ENCODE measurements at regions not wholly inside any gene's neighbourhood (a gene's known extent, or its start where the extent isn't known, plus 50 kb on each side); places are given as distances from the start of the nearest gene placed in this dataset.

- Histone ChIP-seq H3K36me3 (no peaks in the 10 kb centered on the region), H3K9me3 (no peaks in the 10 kb centered on the region), H3K27me3 (no peaks in the 10 kb centered on the region), H3K4me3 (no peak overlapping the region), H3K4me1 (no peaks in the 10 kb centered on the region), H3K27ac (no peak overlapping the region)
- TF ChIP-seq, protein P1, sequence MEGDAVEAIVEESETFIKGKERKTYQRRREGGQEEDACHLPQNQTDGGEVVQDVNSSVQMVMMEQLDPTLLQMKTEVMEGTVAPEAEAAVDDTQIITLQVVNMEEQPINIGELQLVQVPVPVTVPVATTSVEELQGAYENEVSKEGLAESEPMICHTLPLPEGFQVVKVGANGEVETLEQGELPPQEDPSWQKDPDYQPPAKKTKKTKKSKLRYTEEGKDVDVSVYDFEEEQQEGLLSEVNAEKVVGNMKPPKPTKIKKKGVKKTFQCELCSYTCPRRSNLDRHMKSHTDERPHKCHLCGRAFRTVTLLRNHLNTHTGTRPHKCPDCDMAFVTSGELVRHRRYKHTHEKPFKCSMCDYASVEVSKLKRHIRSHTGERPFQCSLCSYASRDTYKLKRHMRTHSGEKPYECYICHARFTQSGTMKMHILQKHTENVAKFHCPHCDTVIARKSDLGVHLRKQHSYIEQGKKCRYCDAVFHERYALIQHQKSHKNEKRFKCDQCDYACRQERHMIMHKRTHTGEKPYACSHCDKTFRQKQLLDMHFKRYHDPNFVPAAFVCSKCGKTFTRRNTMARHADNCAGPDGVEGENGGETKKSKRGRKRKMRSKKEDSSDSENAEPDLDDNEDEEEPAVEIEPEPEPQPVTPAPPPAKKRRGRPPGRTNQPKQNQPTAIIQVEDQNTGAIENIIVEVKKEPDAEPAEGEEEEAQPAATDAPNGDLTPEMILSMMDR (IDR thresholded peaks at IDR 0.05), result no peak
- intact Hi-C loops (cut with DNase I), result no loop called here
- ATAC-seq, result no peak
- no peak for DNase-seq
These were observed 202.3 kb downstream of the SP3 start for GRCh38 chr2:173762864-173763263.

DNA sequence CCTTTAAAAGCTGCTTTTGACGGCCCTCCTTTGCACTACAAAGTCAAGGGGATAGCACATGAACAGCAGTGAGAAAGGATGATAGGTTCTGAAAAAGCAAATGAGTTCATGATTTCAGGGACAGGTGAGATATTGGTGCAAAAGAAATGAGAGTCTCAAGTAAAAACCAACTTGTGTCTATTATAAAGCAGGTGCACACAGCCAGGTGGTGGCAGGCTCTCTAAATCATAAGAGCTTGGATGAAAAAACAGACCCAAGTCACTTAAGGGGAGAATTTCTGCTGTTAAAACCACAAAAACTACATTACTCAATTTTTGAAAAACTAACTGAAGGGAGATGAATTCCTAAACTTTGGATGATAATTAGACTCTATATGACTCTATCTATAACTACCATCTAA is 201.5 kb downstream of the SP3 start:
- Histone ChIP-seq H3K36me3 (no peaks in the 10 kb centered on the region), H3K27me3 (no peaks in the 10 kb centered on the region), H3K4me3 (no peak overlapping the region), H3K27ac (no peak overlapping the region), H3K4me1 (no peaks in the 10 kb centered on the region), H3K9me3 (no peaks in the 10 kb centered on the region)
- DNase-seq (no peak), ATAC-seq (no peak)
- intact Hi-C loops (cut with DNase I), result no loop called here
- TF ChIP-seq, protein P1 (IDR thresholded peaks at IDR 0.05), result no peak

GRCh38 chr2:173764094-173764493 is 201.1 kb downstream of the SP3 start:
- ATAC-seq (no peak), DNase-seq (no peak)
- no peaks in the 10 kb centered on the region for H3K36me3 ChIP-seq
- no peaks in the 10 kb centered on the region for H3K9me3 ChIP-seq
- H3K4me3 ChIP-seq, result no peak overlapping the region
- intact Hi-C loops (cut with DNase I), result no loop called here
- H3K27me3 ChIP-seq, result no peaks in the 10 kb centered on the region
- no peak overlapping the region for H3K27ac ChIP-seq
- no peaks in the 10 kb centered on the region for H3K4me1 ChIP-seq
- TF ChIP-seq, protein P1 (IDR thresholded peaks at IDR 0.05), result no peak

- intact Hi-C loops (cut with DNase I), result no loop called here
- Histone ChIP-seq H3K9me3 (no peaks in the 10 kb centered on the region), H3K4me3 (no peak overlapping the region), H3K36me3 (no peaks in the 10 kb centered on the region), H3K4me1 (no peaks in the 10 kb centered on the region), H3K27ac (no peak overlapping the region), H3K27me3 (no peaks in the 10 kb centered on the region)
- ATAC-seq, result no peak
- TF ChIP-seq, protein P1 (IDR thresholded peaks at IDR 0.05), result no peak
- DNase-seq, result no peak
These were observed 198.5 kb downstream of the SP3 start for GRCh38 chr2:173766537-173767289.

- no peak for ATAC-seq
- intact Hi-C loops (cut with DNase I), result no loop called here
- Histone ChIP-seq H3K36me3 (no peaks in the 10 kb centered on the region), H3K4me1 (no peaks in the 10 kb centered on the region), H3K27ac (no peak overlapping the region), H3K4me3 (no peak overlapping the region), H3K27me3 (no peaks in the 10 kb centered on the region), H3K9me3 (no peaks in the 10 kb centered on the region)
- no peak for DNase-seq
- TF ChIP-seq, protein P1 (IDR thresholded peaks at IDR 0.05), result no peak
These were observed 194.1 kb downstream of the SP3 start for GRCh38 chr2:173770947-173771678.

Data from left lung (tissue), 4 donors.